ENCODE measurements at regions not wholly inside any gene's neighbourhood (a gene's known extent, or its start where the extent isn't known, plus 50 kb on each side); places are given as distances from the start of the nearest gene placed in this dataset.

DNA sequence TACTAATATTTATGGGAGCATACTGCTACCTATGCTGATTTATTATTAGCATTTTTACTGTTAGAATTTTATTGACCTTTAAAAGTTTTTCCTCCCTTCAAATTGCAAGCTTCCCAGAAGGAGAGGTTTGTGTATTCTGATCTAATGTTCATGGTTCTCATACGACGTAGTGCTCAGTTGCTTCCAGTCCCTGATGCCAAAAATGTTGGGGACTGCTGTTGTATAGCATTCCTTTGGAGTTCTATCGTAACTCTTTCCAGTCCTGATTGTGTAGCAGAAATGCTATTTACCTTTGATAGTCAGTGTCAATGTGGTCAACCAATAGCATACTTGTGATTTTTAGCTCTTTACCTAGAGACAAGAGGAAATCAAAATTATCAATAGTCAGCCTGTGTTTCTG is 69.5 kb upstream of the ZSWIM2 start:
- H2AFZ ChIP-seq (ENCODE audit: low read depth, low read length) = no peak overlapping the region
- H3K4me1 ChIP-seq (ENCODE audit: low read length) = peaks cover 19% of the 10 kb centered on the region
- no peak overlapping the region for H3K4me3 ChIP-seq (ENCODE audit: low read length)
- no peak overlapping the region for H3K9ac ChIP-seq (ENCODE audit: low read length)
- H3K27ac ChIP-seq (ENCODE audit: low read length) = no peak overlapping the region
- no peak overlapping the region for H3K4me2 ChIP-seq (ENCODE audit: low read length)
- no peaks in the 10 kb centered on the region for H3K36me3 ChIP-seq (replicated peaks; ENCODE audit: low read depth, low read length)
- TF ChIP-seq CTCF (IDR thresholded peaks at IDR 0.05; ENCODE audit: low read depth, low read length) = no peak
- no peak for TF ChIP-seq EZH2phosphoT487 (IDR thresholded peaks at IDR 0.05; ENCODE audit: low read depth)
- no peaks in the 10 kb centered on the region for H4K20me1 ChIP-seq (ENCODE audit: insufficient read depth, low read length)
- no peaks in the 10 kb centered on the region for H3K9me3 ChIP-seq (ENCODE audit: insufficient read depth, low read length)
- H3K79me2 ChIP-seq (ENCODE audit: low read length) = no peaks in the 10 kb centered on the region
- H3K27me3 ChIP-seq (ENCODE audit: low read depth, low read length) = no peaks in the 10 kb centered on the region

DNA sequence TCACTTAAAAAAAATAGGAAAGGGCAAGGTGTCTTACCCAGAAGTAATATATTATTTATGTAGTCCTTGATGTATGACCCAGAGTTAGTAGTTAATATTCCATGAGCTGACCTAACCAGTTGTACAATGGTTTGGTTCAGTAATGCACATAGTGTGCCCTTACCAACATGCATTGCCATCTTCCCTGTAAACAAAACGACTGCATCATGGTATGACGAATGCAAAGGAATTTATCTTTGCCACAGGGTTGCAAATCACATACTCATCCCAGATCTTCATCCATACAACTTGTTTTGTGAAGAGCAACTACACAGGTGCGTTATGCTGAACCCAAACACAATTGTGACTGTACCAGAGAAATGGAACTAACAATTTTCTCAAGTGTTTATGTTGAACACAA is 68.9 kb upstream of the ZSWIM2 start:
- H3K9ac ChIP-seq (ENCODE audit: low read length) = no peak overlapping the region
- TF ChIP-seq EZH2phosphoT487 (IDR thresholded peaks at IDR 0.05; ENCODE audit: low read depth) (no peak), CTCF (IDR thresholded peaks at IDR 0.05; ENCODE audit: low read depth, low read length) (no peak)
- no peak overlapping the region for H3K4me2 ChIP-seq (ENCODE audit: low read length)
- no peak overlapping the region for H3K27ac ChIP-seq (ENCODE audit: low read length)
- H3K4me3 ChIP-seq (ENCODE audit: low read length) = no peak overlapping the region
- no peak overlapping the region for H2AFZ ChIP-seq (ENCODE audit: low read depth, low read length)
- H3K4me1 ChIP-seq (ENCODE audit: low read length) = peaks cover 19% of the 10 kb centered on the region
- no peaks in the 10 kb centered on the region for H3K36me3 ChIP-seq (replicated peaks; ENCODE audit: low read depth, low read length)
- no peaks in the 10 kb centered on the region for H3K27me3 ChIP-seq (ENCODE audit: low read depth, low read length)
- H3K9me3 ChIP-seq (ENCODE audit: insufficient read depth, low read length) = no peaks in the 10 kb centered on the region
- no peaks in the 10 kb centered on the region for H4K20me1 ChIP-seq (ENCODE audit: insufficient read depth, low read length)
- H3K79me2 ChIP-seq (ENCODE audit: low read length) = no peaks in the 10 kb centered on the region

- TF ChIP-seq CTCF (IDR thresholded peaks at IDR 0.05; ENCODE audit: low read depth, low read length) (no peak), EZH2phosphoT487 (IDR thresholded peaks at IDR 0.05; ENCODE audit: low read depth) (no peak)
- no peaks in the 10 kb centered on the region for H3K79me2 ChIP-seq (ENCODE audit: low read length)
- H3K27ac ChIP-seq (ENCODE audit: low read length) = no peak overlapping the region
- H4K20me1 ChIP-seq (ENCODE audit: insufficient read depth, low read length) = no peaks in the 10 kb centered on the region
- no peak overlapping the region for H3K9ac ChIP-seq (ENCODE audit: low read length)
- H2AFZ ChIP-seq (ENCODE audit: low read depth, low read length) = 0 out of 2 replicates have a peak overlapping the region, but pooled peaks have one; percentile 78
- H3K27me3 ChIP-seq (ENCODE audit: low read depth, low read length) = no peaks in the 10 kb centered on the region
- no peaks in the 10 kb centered on the region for H3K36me3 ChIP-seq (replicated peaks; ENCODE audit: low read depth, low read length)
- peak overlapping the region; percentile 58; the same call in 1 of the 2 replicates for H3K4me3 ChIP-seq (ENCODE audit: low read length)
- peak overlapping the region; percentile 72 for H3K4me2 ChIP-seq (ENCODE audit: low read length)
- no peaks in the 10 kb centered on the region for H3K9me3 ChIP-seq (ENCODE audit: insufficient read depth, low read length)
- peaks cover 19% of the 10 kb centered on the region for H3K4me1 ChIP-seq (ENCODE audit: low read length)
These were observed 64.9 kb upstream of the ZSWIM2 start for GRCh38 chr2:186913870-186914269.

DNA sequence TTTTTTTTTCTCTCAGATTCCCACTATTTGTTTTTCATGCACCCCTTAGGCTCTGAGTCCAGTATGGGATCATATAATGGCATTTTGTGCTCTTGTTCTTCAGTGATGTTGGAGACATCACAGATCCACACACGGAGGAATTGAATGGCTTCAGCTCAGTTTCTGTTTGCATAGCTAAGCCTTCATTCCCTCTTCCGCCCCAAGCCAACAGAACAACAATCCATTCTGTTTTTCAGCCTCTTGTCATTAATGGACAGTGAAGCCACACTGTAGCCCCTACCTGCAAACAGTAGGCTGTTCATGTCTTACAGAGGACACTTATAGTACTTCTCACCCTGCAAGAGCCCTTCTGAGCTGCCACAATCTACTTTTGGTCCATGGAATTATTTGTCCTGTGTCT is 64.0 kb upstream of the ZSWIM2 start:
- Histone ChIP-seq H3K4me1 (ENCODE audit: low read length) (peaks cover 21% of the 10 kb centered on the region), H3K36me3 (replicated peaks; ENCODE audit: low read depth, low read length) (no peaks in the 10 kb centered on the region), H4K20me1 (ENCODE audit: insufficient read depth, low read length) (no peaks in the 10 kb centered on the region), H3K27me3 (ENCODE audit: low read depth, low read length) (no peaks in the 10 kb centered on the region), H3K4me3 (ENCODE audit: low read length) (no peak overlapping the region), H3K4me2 (ENCODE audit: low read length) (no peak overlapping the region), H3K9me3 (ENCODE audit: insufficient read depth, low read length) (no peaks in the 10 kb centered on the region), H3K79me2 (ENCODE audit: low read length) (no peaks in the 10 kb centered on the region), H2AFZ (ENCODE audit: low read depth, low read length) (no peak overlapping the region), H3K27ac (ENCODE audit: low read length) (no peak overlapping the region), H3K9ac (ENCODE audit: low read length) (no peak overlapping the region)
- TF ChIP-seq EZH2phosphoT487 (IDR thresholded peaks at IDR 0.05; ENCODE audit: low read depth) (no peak), CTCF (IDR thresholded peaks at IDR 0.05; ENCODE audit: low read depth, low read length) (no peak)

Measured in OCI-LY3 (cell line).